Gastrocnemius medialis (tissue), 4 donors: ENCODE measurements at regions not wholly inside any gene's neighbourhood (a gene's known extent, or its start where the extent isn't known, plus 50 kb on each side); places are given as distances from the start of the nearest gene placed in this dataset.
"Not testable (repeated sequence)": the region's sequence is repeated elsewhere in the genome, so short reads cannot be mapped to it uniquely, and the experiment has no call there.

Experiments used
- ATAC-seq, 2 donors: fragments of 150-250 bp; one replicate each; pipeline ENCODE4 v1.9.1; 2016
- DNase-seq, 2 donors: peaks; one replicate each; pipeline ENCODE4 v3.0.0-alpha.2; 2019
- H3K27ac ChIP-seq, 4 donors: fragments of 200-600 bp; sonication (generic); 1 replicate in 1 of 4; 2 replicates in 3 of 4; pipeline ENCODE4 v1.5.1; 2016 to 2018; ENCODE audit warnings: mild to moderate bottlenecking in 2 of 4, moderate library complexity in 1 of 4
- H3K27me3 ChIP-seq, 3 donors: fragments of 200-600 bp; sonication (generic) in 2 of 3; 1 replicate in 1 of 3; 2 replicates in 2 of 3; pipeline versions ENCODE4 v1.5.1 to v1.6.0; 2016 to 2019; ENCODE audit warnings: mild to moderate bottlenecking in 1 of 3, moderate library complexity in 1 of 3
- H3K36me3 ChIP-seq, 2 donors: fragments of 200-600 bp; sonication (generic) in 1 of 2; one replicate each; pipeline ENCODE4 v1.5.1; 2017 to 2018
- H3K4me1 ChIP-seq, 2 donors: fragments of 200-600 bp; sonication (generic) in 1 of 2; one replicate each; pipeline ENCODE4 v1.5.1; 2016 to 2017; ENCODE audit warnings: mild to moderate bottlenecking in 2 of 2
- H3K4me3 ChIP-seq, 4 donors: fragments of 200-600 bp; sonication (generic) in 3 of 4; 1 replicate in 1 of 4; 2 replicates in 3 of 4; pipeline ENCODE4 v1.5.1; 2016 to 2019; ENCODE audit warnings: mild to moderate bottlenecking in 2 of 4
- H3K9me3 ChIP-seq, 3 donors: fragments of 200-600 bp; sonication (generic) in 2 of 3; 1 replicate in 1 of 3; 2 replicates in 2 of 3; pipeline ENCODE4 v1.5.1; 2016 to 2019
- POLR2A ChIP-seq, 2 donors: fragments of 450-650 bp; IDR thresholded peaks; one replicate each; pipeline ENCODE4 v1.6.1; 2017; ENCODE audit warnings: antibody characterized with exemption in 2 of 2, mild to moderate bottlenecking in 2 of 2, moderate library complexity in 2 of 2
- in situ Hi-C, 4 donors: fragments of 200-750 bp; cut with MboI; loops; one replicate each; pipeline versions ENCODE4 v1.15.0 to v1.8.0; 2017; ENCODE audit warnings: low sequenced_read_pairs in 4 of 4
- intact Hi-C: fragments of 100-400 bp; cut with DNase I; formaldehyde crosslinking; loops from one replicate; pipeline ENCODE4 v1.15.1; 2023; ENCODE audit warnings: low total_unique reads
- TF ChIP-seq, protein P1 (sequence below), 5 experiments: fragments of 450-650 bp in 3 of 5; fragments of 200-600 bp in 2 of 5; sonication (generic) in 2 of 5; IDR thresholded peaks in 4 of 5; conservative IDR thresholded peaks in 1 of 5; 1 replicate in 4 of 5; 2 replicates in 1 of 5; pipeline ENCODE4 v1.5.1; 2016 to 2019; ENCODE audit warnings: antibody characterized with exemption in 5 of 5, mild to moderate bottlenecking in 3 of 5, moderate library complexity in 3 of 5

DNA sequence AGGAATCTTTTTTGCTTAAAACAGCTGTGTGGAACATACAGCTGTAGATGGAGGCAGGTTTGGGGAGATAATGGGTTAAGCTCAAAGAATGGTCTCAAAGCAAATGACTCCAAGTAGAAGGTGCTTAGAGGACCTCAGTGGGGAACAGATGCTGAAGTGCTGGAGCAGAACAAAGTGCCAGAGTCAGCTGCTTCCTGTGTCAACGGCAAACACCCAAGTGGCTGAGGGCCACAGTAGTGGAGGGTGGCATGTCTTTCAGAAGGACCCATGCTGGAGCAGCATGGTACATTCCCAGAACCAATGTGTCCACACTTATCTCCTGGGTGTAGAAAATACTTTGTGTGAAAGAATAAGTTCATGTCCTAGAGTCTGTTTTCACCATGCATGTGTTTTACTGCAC, 197.5 kb downstream of the CCNG2 start:
- DNase-seq, result no peak
- intact Hi-C loops (no loop called here), in situ Hi-C loops (no loop called here)
- ATAC-seq, result no peak
- no peaks in the 10 kb centered on the region for H3K27me3 ChIP-seq
- H3K36me3 ChIP-seq, result no peaks in the 10 kb centered on the region
- no peak overlapping the region for H3K27ac ChIP-seq
- no peak for TF ChIP-seq POLR2A (IDR thresholded peaks at IDR 0.05)
- TF ChIP-seq, protein P1, sequence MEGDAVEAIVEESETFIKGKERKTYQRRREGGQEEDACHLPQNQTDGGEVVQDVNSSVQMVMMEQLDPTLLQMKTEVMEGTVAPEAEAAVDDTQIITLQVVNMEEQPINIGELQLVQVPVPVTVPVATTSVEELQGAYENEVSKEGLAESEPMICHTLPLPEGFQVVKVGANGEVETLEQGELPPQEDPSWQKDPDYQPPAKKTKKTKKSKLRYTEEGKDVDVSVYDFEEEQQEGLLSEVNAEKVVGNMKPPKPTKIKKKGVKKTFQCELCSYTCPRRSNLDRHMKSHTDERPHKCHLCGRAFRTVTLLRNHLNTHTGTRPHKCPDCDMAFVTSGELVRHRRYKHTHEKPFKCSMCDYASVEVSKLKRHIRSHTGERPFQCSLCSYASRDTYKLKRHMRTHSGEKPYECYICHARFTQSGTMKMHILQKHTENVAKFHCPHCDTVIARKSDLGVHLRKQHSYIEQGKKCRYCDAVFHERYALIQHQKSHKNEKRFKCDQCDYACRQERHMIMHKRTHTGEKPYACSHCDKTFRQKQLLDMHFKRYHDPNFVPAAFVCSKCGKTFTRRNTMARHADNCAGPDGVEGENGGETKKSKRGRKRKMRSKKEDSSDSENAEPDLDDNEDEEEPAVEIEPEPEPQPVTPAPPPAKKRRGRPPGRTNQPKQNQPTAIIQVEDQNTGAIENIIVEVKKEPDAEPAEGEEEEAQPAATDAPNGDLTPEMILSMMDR (IDR thresholded peaks at IDR 0.05 in 4 of 5, conservative IDR thresholded peaks at IDR 0.05 in 1 of 5), result no peak
- H3K4me3 ChIP-seq, result no peak overlapping the region
- H3K4me1 ChIP-seq, result no peaks in the 10 kb centered on the region
- no peaks in the 10 kb centered on the region for H3K9me3 ChIP-seq

GRCh38 chr4:77355731-77356130, 198.7 kb downstream of the CCNG2 start:
- DNase-seq (no peak), ATAC-seq (no peak)
- Histone ChIP-seq H3K27me3 (no peaks in the 10 kb centered on the region), H3K36me3 (no peaks in the 10 kb centered on the region), H3K4me3 (no peak overlapping the region), H3K9me3 (no peaks in the 10 kb centered on the region), H3K27ac (no peak overlapping the region), H3K4me1 (no peaks in the 10 kb centered on the region)
- in situ Hi-C loops (no loop called here), intact Hi-C loops (no loop called here)
- TF ChIP-seq, protein P1 (IDR thresholded peaks at IDR 0.05 in 4 of 5, conservative IDR thresholded peaks at IDR 0.05 in 1 of 5), result no peak
- no peak for TF ChIP-seq POLR2A (IDR thresholded peaks at IDR 0.05)

DNA sequence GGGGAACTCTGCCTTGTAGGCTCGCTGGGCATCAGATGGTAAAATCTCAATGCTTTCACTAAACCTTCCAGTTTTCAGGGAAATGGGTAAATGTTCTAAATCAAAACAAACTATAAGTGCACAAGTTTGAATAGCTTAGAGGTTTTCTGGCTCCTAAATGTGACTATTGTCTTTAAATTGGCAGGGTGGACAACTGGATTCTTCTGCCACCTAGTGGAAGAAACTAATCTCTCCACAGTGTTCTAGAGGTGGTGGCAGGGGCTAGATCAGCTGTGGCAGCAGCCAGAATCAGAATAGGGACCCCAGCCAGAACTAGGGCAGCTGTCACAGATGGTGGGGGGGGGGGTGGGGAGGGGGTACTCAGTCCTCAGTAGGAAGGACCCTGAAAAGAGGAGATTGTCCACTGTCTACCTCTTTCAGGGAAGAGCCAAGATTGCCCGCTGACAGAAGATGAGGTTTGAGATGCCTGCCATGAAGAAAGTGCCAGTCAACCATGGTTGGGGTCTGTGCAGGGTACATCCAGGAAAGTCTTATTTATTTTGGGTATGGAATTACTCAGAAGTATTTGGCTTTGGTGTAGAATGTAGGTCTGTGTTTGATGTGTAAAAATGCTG, 201.4 kb downstream of the CCNG2 start:
- DNase-seq, result no peak

DNA sequence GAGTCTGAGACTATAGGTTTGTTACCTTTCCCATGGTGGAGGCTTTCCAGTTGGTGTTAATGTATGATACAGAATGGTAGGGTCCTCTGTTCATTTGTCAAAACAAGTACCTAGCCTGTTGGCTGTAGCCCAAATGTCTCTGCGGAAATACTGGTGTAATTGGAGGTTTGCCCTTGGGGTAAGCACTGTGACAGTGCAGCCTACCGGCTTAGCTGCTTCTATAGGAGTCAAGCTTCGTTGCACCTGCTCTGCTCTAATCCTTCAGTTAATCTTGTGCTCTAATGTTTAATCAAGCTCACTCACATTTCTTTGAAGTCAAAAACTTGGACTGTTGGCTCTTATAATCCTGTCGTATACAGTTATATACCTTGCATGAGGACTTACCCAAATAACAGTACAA, 203.4 kb downstream of the CCNG2 start:
- no peak overlapping the region for H3K27ac ChIP-seq
- H3K36me3 ChIP-seq, result no peaks in the 10 kb centered on the region
- intact Hi-C loops (no loop called here), in situ Hi-C loops (no loop called here)
- no peak overlapping the region for H3K4me3 ChIP-seq
- no peak for TF ChIP-seq POLR2A (IDR thresholded peaks at IDR 0.05)
- TF ChIP-seq, protein P1 (IDR thresholded peaks at IDR 0.05 in 4 of 5, conservative IDR thresholded peaks at IDR 0.05 in 1 of 5), result no peak
- H3K27me3 ChIP-seq, result no peaks in the 10 kb centered on the region
- H3K4me1 ChIP-seq, result no peaks in the 10 kb centered on the region
- DNase-seq, result no peak
- ATAC-seq, result no peak
- H3K9me3 ChIP-seq, result no peaks in the 10 kb centered on the region

More for the DNA sequence above, 201.4 kb downstream of the CCNG2 start:
- TF ChIP-seq, protein P1 (IDR thresholded peaks at IDR 0.05 in 4 of 5, conservative IDR thresholded peaks at IDR 0.05 in 1 of 5), result peak in 2 of 5 experiments; percentile 0 to 34
- no peak for TF ChIP-seq POLR2A (IDR thresholded peaks at IDR 0.05)
- no peaks in the 10 kb centered on the region for H3K4me1 ChIP-seq
- ATAC-seq, result no peak
- no peaks in the 10 kb centered on the region for H3K9me3 ChIP-seq
- H3K27me3 ChIP-seq, result no peaks in the 10 kb centered on the region
- no peak overlapping the region for H3K27ac ChIP-seq
- no peaks in the 10 kb centered on the region for H3K36me3 ChIP-seq
- in situ Hi-C loops, result no loop called here
- H3K4me3 ChIP-seq, result no peak overlapping the region
- intact Hi-C loops, result loop anchor here (2.0 kb wide), 1 partner anchor 120 kb away; no protein-coding TSS in a partner anchor

- ATAC-seq, H3K4me1 ChIP-seq, H3K4me3 ChIP-seq, H3K9me3 ChIP-seq, in situ Hi-C loops, H3K27ac ChIP-seq, DNase-seq, intact Hi-C loops, H3K27me3 ChIP-seq, H3K36me3 ChIP-seq: not testable (repeated sequence)
These were observed 209.9 kb downstream of the CCNG2 start for GRCh38 chr4:77366876-77367275.
